H1 (cell line): ENCODE measurements at regions not wholly inside any gene's neighbourhood (a gene's known extent, or its start where the extent isn't known, plus 50 kb on each side); places are given as distances from the start of the nearest gene placed in this dataset.

ENCODE experiments used
- CTCF ChIA-PET: fragments of 300-600 bp; sonication (Branson Sonifier 250); formaldehyde crosslinking; loops from one replicate; lab custom pipeline; 2021; ENCODE audit not compliant: partially characterized antibody; lab: Charles Lee
- POLR2A ChIA-PET: fragments of 300-600 bp; sonication (Branson Sonifier 250); formaldehyde crosslinking; loops from one replicate; lab custom pipeline; 2021; ENCODE audit warnings: inconsistent platforms; ENCODE audit not compliant: partially characterized antibody; lab: Charles Lee
- DNase-seq, 2 experiments: peaks; one replicate each; pipeline versions ENCODE4 v3.0.0 to v3.0.0-alpha.2; 2010 to 2022; ENCODE audit warnings: low spot score in 2 of 2, low read depth in 1 of 2, mixed read lengths in 1 of 2
- FAIRE-seq: peaks from 2 replicates; lab custom pipeline; 2011; peaks lifted over from hg19 to GRCh38; lab: Jason Lieb, UNC
- H2AFZ ChIP-seq: 2 replicates; pipeline ENCODE4 v1.8.1; 2012; ENCODE audit warnings: low read length, inconsistent platforms
- H2AK5ac ChIP-seq: 2 replicates; pipeline ENCODE4 v1.6.1; 2013; ENCODE audit warnings: low read depth, low read length
- H2BK120ac ChIP-seq: replicated peaks from 2 replicates; pipeline ENCODE3; 2013; ENCODE audit warnings: low read depth, low read length, inconsistent platforms
- H2BK12ac ChIP-seq: 2 replicates; pipeline ENCODE4 v1.6.1; 2013; ENCODE audit warnings: low read depth, low read length
- H2BK15ac ChIP-seq: 2 replicates; pipeline ENCODE4 v1.6.1; 2013; ENCODE audit warnings: low read length
- H2BK20ac ChIP-seq: 2 replicates; pipeline ENCODE4 v1.6.1; 2013; ENCODE audit warnings: low read length
- H2BK5ac ChIP-seq: 2 replicates; pipeline ENCODE4 v1.6.1; 2013; ENCODE audit warnings: low read depth, low read length
- H3K14ac ChIP-seq: 2 replicates; pipeline ENCODE4 v1.6.1; 2013; ENCODE audit warnings: inconsistent platforms; ENCODE audit not compliant: insufficient read length
- H3K18ac ChIP-seq: 2 replicates; pipeline ENCODE4 v1.6.1; 2013; ENCODE audit warnings: low read length; ENCODE audit errors: extremely low read depth
- H3K23ac ChIP-seq: 2 replicates; pipeline ENCODE4 v1.6.1; 2013; ENCODE audit warnings: inconsistent platforms; ENCODE audit not compliant: insufficient read length
- H3K23me2 ChIP-seq: 2 replicates; pipeline ENCODE4 v1.6.1; 2013; ENCODE audit warnings: low read depth, low read length
- H3K27ac ChIP-seq: 2 replicates; pipeline ENCODE4 v1.6.1; 2011; ENCODE audit warnings: low read depth, low read length, inconsistent platforms
- H3K27me3 ChIP-seq, 4 experiments: replicated peaks in 1 of 4; 1 replicate in 1 of 4; 2 replicates in 3 of 4; pipeline versions ENCODE4 v1.6.1 to v1.8.1; 2011 to 2013; ENCODE audit warnings: low read length in 3 of 4, mild to moderate bottlenecking in 3 of 4, inconsistent platforms in 2 of 4, mixed read lengths in 2 of 4, moderate library complexity in 1 of 4; ENCODE audit not compliant: control insufficient read depth in 3 of 4, insufficient read depth in 3 of 4; ENCODE audit errors: extremely low read depth in 1 of 4
- H3K36me3 ChIP-seq, 4 experiments: 2 replicates each; pipeline versions ENCODE4 v1.6.1 to v1.8.1; 2011 to 2013; ENCODE audit warnings: mild to moderate bottlenecking in 4 of 4, low read length in 3 of 4, moderate library complexity in 2 of 4, control low read depth in 1 of 4, inconsistent platforms in 1 of 4; ENCODE audit not compliant: insufficient read depth in 4 of 4, control insufficient read depth in 2 of 4
- H3K4ac ChIP-seq: replicated peaks from 2 replicates; pipeline ENCODE3; 2013; ENCODE audit warnings: low read length, low read depth, mixed read lengths, inconsistent platforms; ENCODE audit not compliant: insufficient read length
- H3K4me1 ChIP-seq, 4 experiments: replicated peaks in 1 of 4; 1 replicate in 1 of 4; 2 replicates in 3 of 4; pipeline versions ENCODE4 v1.6.1 to v1.8.1; 2011 to 2013; ENCODE audit warnings: low read length in 3 of 4, inconsistent platforms in 2 of 4, mixed read lengths in 1 of 4; ENCODE audit not compliant: insufficient read depth in 4 of 4, control insufficient read depth in 3 of 4
- H3K4me2 ChIP-seq, 2 experiments: 2 replicates each; pipeline versions ENCODE4 v1.6.1 to v1.8.1; 2011 to 2013; ENCODE audit warnings: low read depth in 2 of 2, low read length in 2 of 2, control low read depth in 1 of 2, inconsistent platforms in 1 of 2, mild to moderate bottlenecking in 1 of 2; ENCODE audit not compliant: insufficient read depth in 1 of 2
- H3K4me3 ChIP-seq, 4 experiments: fragments of 200-600, 300-600 bp in 1 of 4; sonication (generic), shearing (Covaris generic), sonication (Bioruptor Twin) in 1 of 4; 2 replicates each; pipeline versions ENCODE4 v1.5.1 to v1.8.1; 2011 to 2016; ENCODE audit warnings: low read length in 4 of 4, low read depth in 3 of 4, control low read depth in 2 of 4, inconsistent platforms in 2 of 4, mild to moderate bottlenecking in 2 of 4, mixed read lengths in 1 of 4, moderate library complexity in 1 of 4; ENCODE audit not compliant: insufficient read depth in 2 of 4; ENCODE audit errors: extremely low read depth in 1 of 4
- H3K56ac ChIP-seq: replicated peaks from 2 replicates; pipeline ENCODE3; 2013; ENCODE audit warnings: low read depth, mild to moderate bottlenecking, mixed read lengths, low read length, inconsistent platforms; ENCODE audit not compliant: insufficient read length
- H3K79me1 ChIP-seq: 2 replicates; pipeline ENCODE4 v1.6.1; 2013; ENCODE audit warnings: low read depth, low read length, control low read depth
- H3K79me2 ChIP-seq, 2 experiments: 2 replicates each; pipeline versions ENCODE4 v1.6.1 to v1.8.1; 2012 to 2013; ENCODE audit warnings: low read length in 2 of 2, mild to moderate bottlenecking in 2 of 2, inconsistent platforms in 1 of 2; ENCODE audit not compliant: insufficient read depth in 2 of 2, control insufficient read depth in 1 of 2
- H3K9ac ChIP-seq, 4 experiments: replicated peaks in 1 of 4; 1 replicate in 1 of 4; 2 replicates in 3 of 4; pipeline versions ENCODE4 v1.6.1 to v1.8.1; 2011 to 2013; ENCODE audit warnings: low read depth in 3 of 4, low read length in 3 of 4, control low read depth in 2 of 4, mild to moderate bottlenecking in 2 of 4, moderate library complexity in 2 of 4, inconsistent platforms in 1 of 4; ENCODE audit errors: extremely low read depth in 1 of 4
- H3K9me3 ChIP-seq, 2 experiments: 2 replicates each; pipeline versions ENCODE4 v1.6.1 to v1.8.1; 2012 to 2013; ENCODE audit warnings: mild to moderate bottlenecking in 2 of 2, moderate library complexity in 2 of 2, control low read depth in 1 of 2, inconsistent platforms in 1 of 2, low read depth in 1 of 2, low read length in 1 of 2, mixed read lengths in 1 of 2; ENCODE audit not compliant: insufficient read depth in 2 of 2
- H4K20me1 ChIP-seq, 2 experiments: replicated peaks in 1 of 2; 2 replicates each; pipeline versions ENCODE3 to v1.8.1; 2011 to 2013; ENCODE audit warnings: inconsistent platforms in 2 of 2, low read length in 2 of 2, mild to moderate bottlenecking in 1 of 2; ENCODE audit not compliant: insufficient read depth in 2 of 2, control insufficient read depth in 1 of 2
- H4K5ac ChIP-seq: 2 replicates; pipeline ENCODE4 v1.6.1; 2013; ENCODE audit warnings: low read length, low read depth, mixed read lengths, inconsistent platforms; ENCODE audit not compliant: insufficient read length
- H4K8ac ChIP-seq: 2 replicates; pipeline ENCODE4 v1.8.0; 2013; ENCODE audit warnings: mild to moderate bottlenecking, moderate library complexity, low read length, inconsistent platforms; ENCODE audit not compliant: insufficient read depth; ENCODE audit errors: extremely low read depth
- H4K91ac ChIP-seq: replicated peaks from 2 replicates; pipeline ENCODE3; 2013; ENCODE audit warnings: low read length, mixed read lengths, inconsistent platforms; ENCODE audit not compliant: insufficient read length
- BRCA1 ChIP-seq: IDR thresholded peaks from 2 replicates; pipeline ENCODE4 v1.6.1; 2012; ENCODE audit warnings: low read depth, low read length, improper control_type of control experiment
- CBX8 ChIP-seq: fragments of 300-800, 300-1000 bp; sonication (generic); IDR thresholded peaks from 2 replicates; pipeline ENCODE4 v1.7.1; 2016; ENCODE audit warnings: low read depth, low read length, borderline replicate concordance
- EGR1 ChIP-seq: IDR thresholded peaks from 2 replicates; pipeline ENCODE4 v1.6.1; 2011; ENCODE audit warnings: low read depth, low read length, borderline replicate concordance
- EZH2 ChIP-seq: fragments of 200-600 bp; sonication (generic); IDR thresholded peaks from 2 replicates; pipeline ENCODE4 v1.7.1; 2012; ENCODE audit warnings: low read depth, mild to moderate bottlenecking, moderate library complexity, low read length, inconsistent platforms; ENCODE audit not compliant: severe bottlenecking
- HDAC6 ChIP-seq: IDR thresholded peaks from one replicate; pipeline ENCODE4 v1.7.1; 2012; ENCODE audit warnings: low read depth, mild to moderate bottlenecking, inconsistent platforms, low read length, moderate library complexity
- JUN ChIP-seq: IDR thresholded peaks from 2 replicates; pipeline ENCODE4 v1.6.1; 2011; ENCODE audit warnings: low read depth, mild to moderate bottlenecking, improper control_type of control experiment, low read length
- MAFK ChIP-seq: IDR thresholded peaks from 2 replicates; pipeline ENCODE4 v1.6.1; 2012; ENCODE audit warnings: low read depth, mild to moderate bottlenecking, improper control_type of control experiment, low read length
- NANOG ChIP-seq: IDR thresholded peaks from 2 replicates; pipeline ENCODE4 v1.6.1; 2011; ENCODE audit warnings: low read length, low read depth, mild to moderate bottlenecking, inconsistent platforms; ENCODE audit not compliant: insufficient read depth, poor library complexity, severe bottlenecking
- POU5F1 ChIP-seq: IDR thresholded peaks from 2 replicates; pipeline ENCODE4 v1.6.1; 2011; ENCODE audit warnings: low read depth, mild to moderate bottlenecking, low read length, moderate library complexity
- SAP30 ChIP-seq: fragments of 300-600 bp; sonication (generic); IDR thresholded peaks from 2 replicates; pipeline ENCODE4 v1.7.1; 2012; ENCODE audit warnings: low read length, moderate library complexity, mild to moderate bottlenecking, inconsistent platforms; ENCODE audit not compliant: insufficient read depth, insufficient replicate concordance
- SIRT6 ChIP-seq: IDR thresholded peaks from one replicate; pipeline ENCODE4 v1.7.1; 2012; ENCODE audit warnings: low read length, inconsistent platforms
- TAF7 ChIP-seq: optimal IDR thresholded peaks from 2 replicates; pipeline ENCODE3; 2011; ENCODE audit warnings: low read depth, mild to moderate bottlenecking, inconsistent platforms, low read length, moderate library complexity, borderline replicate concordance
- YY1 ChIP-seq: IDR thresholded peaks from 2 replicates; pipeline ENCODE4 v1.6.1; 2011; ENCODE audit warnings: low read depth, mild to moderate bottlenecking, low read length
- WGBS, 2 experiments: shearing (Covaris generic) in 1 of 2; methylation state at CpG; one replicate each; pipeline versions ENCODE4 v1.1.6 to v1.1.7; 2013 to 2015; ENCODE audit warnings: low lambda C conversion rate in 2 of 2, mixed read lengths in 2 of 2, inconsistent platforms in 1 of 2, low coverage in 1 of 2, missing lambda C conversion rate in 1 of 2; ENCODE audit not compliant: insufficient replicate concordance in 2 of 2, insufficient coverage in 1 of 2, insufficient read length in 1 of 2; ENCODE audit errors: extremely low coverage in 1 of 2, missing lambda C conversion rate in 1 of 2; 5-methylcytosine and 5-hydroxymethylcytosine counted together
- TF ChIP-seq, protein P1 (sequence below): IDR thresholded peaks from 2 replicates; pipeline ENCODE4 v1.6.1; 2012; ENCODE audit warnings: low read length, inconsistent platforms

DNA sequence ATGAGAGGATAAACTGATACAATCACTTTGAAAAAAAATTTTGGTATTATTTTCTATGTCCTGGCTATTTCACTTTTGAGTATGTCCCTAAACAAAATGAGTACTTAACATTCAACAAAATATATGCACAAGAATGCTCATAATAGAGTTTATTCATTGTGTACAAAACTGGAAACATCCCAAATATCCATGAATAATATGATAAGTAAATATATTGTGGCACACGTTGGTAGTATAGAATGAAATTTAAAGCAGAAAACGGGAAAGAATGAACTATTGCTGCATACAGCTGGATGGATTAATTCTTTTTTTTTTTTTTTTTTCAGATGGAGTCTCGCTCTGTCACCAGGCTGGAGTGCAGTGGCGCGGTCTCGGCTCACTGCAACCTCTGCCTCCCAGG lies 725.2 kb downstream of the LTN1 start:
- Histone ChIP-seq H4K5ac (no peak overlapping the region), H4K20me1 (no peaks in the 10 kb centered on the region), H3K27ac (no peak overlapping the region), H3K79me1 (no peaks in the 10 kb centered on the region), H3K23ac (no peak overlapping the region), H2BK5ac (no peak overlapping the region), H3K56ac (no peak overlapping the region), H3K4me1 (no peaks in the 10 kb centered on the region), H2BK120ac (no peak overlapping the region), H3K36me3 (no peaks in the 10 kb centered on the region), H2BK20ac (no peak overlapping the region), H2AFZ (no peak overlapping the region), H4K8ac (no peak overlapping the region), H3K4ac (no peak overlapping the region), H4K91ac (no peak overlapping the region), H2BK15ac (no peak overlapping the region), H3K79me2 (no peaks in the 10 kb centered on the region), H3K23me2 (no peaks in the 10 kb centered on the region), H2AK5ac (no peak overlapping the region), H3K4me3 (no peak overlapping the region), H3K27me3 (no peaks in the 10 kb centered on the region), H3K4me2 (no peak overlapping the region), H3K9ac (no peak overlapping the region), H3K9me3 (no peaks in the 10 kb centered on the region), H2BK12ac (no peak overlapping the region), H3K18ac (no peak overlapping the region), H3K14ac (no peak overlapping the region)
- FAIRE-seq: no peak
- ChIA-PET POLR2A (no interaction called here), CTCF (interaction anchor here (0.9 kb wide), 1 partner anchor 478 kb away, joined by 3 read pairs; no protein-coding TSS in a partner anchor)
- no peak for DNase-seq
- WGBS, 2 experiments: 97% methylated on average over 6 of the region's 6 CpGs; no CpG with 5 or more reads in 1 of the 2 experiments
- TF ChIP-seq MAFK: no peak
- TF ChIP-seq HDAC6: no peak
- TF ChIP-seq BRCA1: no peak
- no peak for TF ChIP-seq EGR1
- no peak for TF ChIP-seq SAP30
- TF ChIP-seq YY1: no peak
- no peak for TF ChIP-seq SIRT6
- TF ChIP-seq NANOG: no peak
- no peak for TF ChIP-seq EZH2
- TF ChIP-seq TAF7: no peak
- TF ChIP-seq, protein P1, sequence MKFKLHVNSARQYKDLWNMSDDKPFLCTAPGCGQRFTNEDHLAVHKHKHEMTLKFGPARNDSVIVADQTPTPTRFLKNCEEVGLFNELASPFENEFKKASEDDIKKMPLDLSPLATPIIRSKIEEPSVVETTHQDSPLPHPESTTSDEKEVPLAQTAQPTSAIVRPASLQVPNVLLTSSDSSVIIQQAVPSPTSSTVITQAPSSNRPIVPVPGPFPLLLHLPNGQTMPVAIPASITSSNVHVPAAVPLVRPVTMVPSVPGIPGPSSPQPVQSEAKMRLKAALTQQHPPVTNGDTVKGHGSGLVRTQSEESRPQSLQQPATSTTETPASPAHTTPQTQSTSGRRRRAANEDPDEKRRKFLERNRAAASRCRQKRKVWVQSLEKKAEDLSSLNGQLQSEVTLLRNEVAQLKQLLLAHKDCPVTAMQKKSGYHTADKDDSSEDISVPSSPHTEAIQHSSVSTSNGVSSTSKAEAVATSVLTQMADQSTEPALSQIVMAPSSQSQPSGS: no peak
- no peak for TF ChIP-seq POU5F1
- no peak for TF ChIP-seq CBX8
- TF ChIP-seq JUN: no peak
